Medulla oblongata (tissue), 1 donor: ENCODE measurements at regions not wholly inside any gene's neighbourhood (a gene's known extent, or its start where the extent isn't known, plus 50 kb on each side); places are given as distances from the start of the nearest gene placed in this dataset.
"Not testable (repeated sequence)": the region's sequence is repeated elsewhere in the genome, so short reads cannot be mapped to it uniquely, and the experiment has no call there.

Experiments used
- DNase-seq: peaks from one replicate; pipeline ENCODE4 v3.0.0-alpha.2; 2015; ENCODE audit errors: extremely low spot score

- DNase-seq = no peak
Measured at GRCh38 chrX:46226422-46226821, 318.8 kb downstream of the ZNF674 start.

- DNase-seq = not testable (repeated sequence)
Measured at GRCh38 chrX:46223499-46223898, 321.7 kb downstream of the ZNF674 start.

GRCh38 chrX:46220822-46221221 lies 324.4 kb downstream of the ZNF674 start:
- no peak for DNase-seq

- no peak for DNase-seq
Measured at GRCh38 chrX:46218373-46218772, 326.8 kb downstream of the ZNF674 start.

GRCh38 chrX:46216406-46216805 lies 328.8 kb downstream of the ZNF674 start:
- DNase-seq = no peak

GRCh38 chrX:46211079-46211478 lies 334.1 kb downstream of the ZNF674 start:
- no peak for DNase-seq

- no peak for DNase-seq
Measured at GRCh38 chrX:46209768-46210167, 335.5 kb downstream of the ZNF674 start.

GRCh38 chrX:46209037-46209436 lies 336.2 kb downstream of the ZNF674 start:
- DNase-seq = no peak

GRCh38 chrX:46208225-46208854 lies 336.9 kb downstream of the ZNF674 start:
- DNase-seq = no peak

- DNase-seq = no peak
Measured at GRCh38 chrX:46204721-46205422, 340.3 kb downstream of the ZNF674 start.

GRCh38 chrX:46202733-46203514 lies 342.3 kb downstream of the ZNF674 start:
- no peak for DNase-seq

- DNase-seq = no peak
Measured at GRCh38 chrX:46200413-46200812, 344.8 kb downstream of the ZNF674 start.

- DNase-seq = no peak
Measured at GRCh38 chrX:46198858-46199257, 346.4 kb downstream of the ZNF674 start.

- DNase-seq = not testable (repeated sequence)
Measured at GRCh38 chrX:46186811-46187106, 358.5 kb downstream of the ZNF674 start.

- no peak for DNase-seq
Measured at GRCh38 chrX:46185923-46186810, 359.1 kb downstream of the ZNF674 start.

GRCh38 chrX:46184749-46185148 lies 360.5 kb downstream of the ZNF674 start:
- no peak for DNase-seq

GRCh38 chrX:46180258-46180687 lies 364.9 kb downstream of the ZNF674 start:
- no peak for DNase-seq

GRCh38 chrX:46179748-46180147 lies 365.5 kb downstream of the ZNF674 start:
- DNase-seq = no peak

GRCh38 chrX:46178763-46179162 lies 366.5 kb downstream of the ZNF674 start:
- no peak for DNase-seq

- DNase-seq = no peak
Measured at GRCh38 chrX:46173159-46173558, 372.1 kb downstream of the ZNF674 start.

GRCh38 chrX:46171457-46171856 lies 373.8 kb downstream of the ZNF674 start:
- not testable (repeated sequence) for DNase-seq

- DNase-seq = no peak
Measured at GRCh38 chrX:46169808-46170207, 375.4 kb downstream of the ZNF674 start.
